ENCODE measurements at regions not wholly inside any gene's neighbourhood (a gene's known extent, or its start where the extent isn't known, plus 50 kb on each side); places are given as distances from the start of the nearest gene placed in this dataset.
A peak's percentile ranks its signal among the peaks of the same experiment; 100 is the strongest.

DNA sequence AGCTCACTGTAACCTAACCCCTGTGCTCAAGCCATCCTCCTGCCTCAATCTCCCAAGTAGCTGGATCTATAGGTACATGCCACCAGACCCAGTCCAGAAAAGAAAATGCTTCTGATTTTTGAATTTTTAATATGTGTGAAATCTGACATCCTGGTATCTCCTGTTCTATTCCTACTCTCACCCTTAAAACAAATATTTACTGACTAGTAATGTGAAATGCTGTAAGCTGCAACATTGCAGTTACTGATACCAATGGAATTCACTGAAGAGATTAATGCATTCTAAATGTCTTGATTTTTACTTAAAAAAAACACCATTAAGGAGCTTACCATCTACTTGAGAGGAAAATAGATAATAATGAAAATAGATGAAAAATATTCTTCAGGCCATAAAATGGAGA is 162.7 kb upstream of the TSLP start (continued):
- TF ChIP-seq RFX5 (IDR thresholded peaks at IDR 0.05; ENCODE audit: low read length) (no peak), FOSL2 (IDR thresholded peaks at IDR 0.05; ENCODE audit: borderline replicate concordance, low read depth) (no peak), GATA2 (CRISPR knock-in tag; IDR thresholded peaks at IDR 0.05) (no peak), POLR2AphosphoS5 (IDR thresholded peaks at IDR 0.05; ENCODE audit: low read depth, low read length) (no peak), JUND (IDR thresholded peaks at IDR 0.05) (no peak), SMC3 (IDR thresholded peaks at IDR 0.05; ENCODE audit: low read depth, low read length) (no peak), MXI1 (IDR thresholded peaks at IDR 0.05; ENCODE audit: low read depth, low read length) (no peak), RAD21 (IDR thresholded peaks at IDR 0.05; ENCODE audit: low read length) (no peak), YY1 (IDR thresholded peaks at IDR 0.05; ENCODE audit: low read depth) (no peak), ELF1 (IDR thresholded peaks at IDR 0.05) (no peak)
- TF ChIP-seq, protein P1, sequence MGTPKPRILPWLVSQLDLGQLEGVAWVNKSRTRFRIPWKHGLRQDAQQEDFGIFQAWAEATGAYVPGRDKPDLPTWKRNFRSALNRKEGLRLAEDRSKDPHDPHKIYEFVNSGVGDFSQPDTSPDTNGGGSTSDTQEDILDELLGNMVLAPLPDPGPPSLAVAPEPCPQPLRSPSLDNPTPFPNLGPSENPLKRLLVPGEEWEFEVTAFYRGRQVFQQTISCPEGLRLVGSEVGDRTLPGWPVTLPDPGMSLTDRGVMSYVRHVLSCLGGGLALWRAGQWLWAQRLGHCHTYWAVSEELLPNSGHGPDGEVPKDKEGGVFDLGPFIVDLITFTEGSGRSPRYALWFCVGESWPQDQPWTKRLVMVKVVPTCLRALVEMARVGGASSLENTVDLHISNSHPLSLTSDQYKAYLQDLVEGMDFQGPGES (IDR thresholded peaks at IDR 0.05; ENCODE audit: low read depth, low read length) = no peak
- TF ChIP-seq, protein P2, sequence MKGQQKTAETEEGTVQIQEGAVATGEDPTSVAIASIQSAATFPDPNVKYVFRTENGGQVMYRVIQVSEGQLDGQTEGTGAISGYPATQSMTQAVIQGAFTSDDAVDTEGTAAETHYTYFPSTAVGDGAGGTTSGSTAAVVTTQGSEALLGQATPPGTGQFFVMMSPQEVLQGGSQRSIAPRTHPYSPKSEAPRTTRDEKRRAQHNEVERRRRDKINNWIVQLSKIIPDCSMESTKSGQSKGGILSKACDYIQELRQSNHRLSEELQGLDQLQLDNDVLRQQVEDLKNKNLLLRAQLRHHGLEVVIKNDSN (IDR thresholded peaks at IDR 0.05; ENCODE audit: borderline replicate concordance, low read depth) = no peak

DNA sequence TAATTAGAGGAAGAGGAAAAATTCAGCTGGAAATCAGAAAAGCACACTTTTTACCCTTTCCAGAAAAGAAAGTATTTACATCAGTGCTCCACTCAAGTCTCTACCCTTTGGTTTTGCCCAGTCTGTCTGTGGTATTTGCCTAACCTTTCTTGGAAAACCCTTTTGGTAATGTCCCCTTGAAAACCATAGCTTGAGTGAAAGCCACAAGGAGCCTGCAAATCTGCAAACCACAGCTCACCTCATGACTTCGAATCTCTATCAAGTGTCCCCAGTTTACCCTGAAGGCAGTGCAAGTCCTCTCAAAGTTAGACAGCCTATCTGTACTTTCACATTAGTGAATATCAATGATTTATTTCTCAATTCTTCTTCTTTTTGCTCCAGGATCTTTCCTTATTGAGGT is 162.1 kb upstream of the TSLP start:
- Histone ChIP-seq H3K36me3 (replicated peaks in 1 of 2; ENCODE audit: control insufficient read depth in 1 of 2, insufficient read depth in 2 of 2, low read length in 1 of 2) (no peaks in the 10 kb centered on the region), H3K4me3 (ENCODE audit: low read depth in 2 of 2, low read length in 1 of 2) (no peak overlapping the region), H3K79me2 (ENCODE audit: insufficient read depth) (no peaks in the 10 kb centered on the region), H3K9me2 (no peaks in the 10 kb centered on the region), H4K20me1 (ENCODE audit: insufficient read depth) (no peaks in the 10 kb centered on the region), H3F3A (replicated peaks; ENCODE audit: insufficient read depth) (no peaks in the 10 kb centered on the region), H3K27me3 (ENCODE audit: insufficient read depth) (no peaks in the 10 kb centered on the region), H3K9ac (no peak overlapping the region), H3K9me3 (no peaks in the 10 kb centered on the region), H3K4me2 (no peak overlapping the region), H2AFZ (ENCODE audit: low read depth) (no peak overlapping the region), H3K27ac (ENCODE audit: low read depth in 2 of 2, low read length in 1 of 2) (peak overlapping the region; percentile 32 to 40; a peak in 2 of 4 replicates), H3K4me1 (ENCODE audit: control insufficient read depth in 1 of 2, insufficient read depth in 2 of 2, low read depth in 1 of 2, low read length in 1 of 2) (no peaks in the 10 kb centered on the region)
- ChIA-PET POLR2A (no interaction called here), CTCF (interaction anchor here (1.2 to 1.4 kb wide), 2 partner anchors 13 to 19 kb away, joined by 3 read pairs; no protein-coding TSS in a partner anchor)
- TF ChIP-seq, protein P3, sequence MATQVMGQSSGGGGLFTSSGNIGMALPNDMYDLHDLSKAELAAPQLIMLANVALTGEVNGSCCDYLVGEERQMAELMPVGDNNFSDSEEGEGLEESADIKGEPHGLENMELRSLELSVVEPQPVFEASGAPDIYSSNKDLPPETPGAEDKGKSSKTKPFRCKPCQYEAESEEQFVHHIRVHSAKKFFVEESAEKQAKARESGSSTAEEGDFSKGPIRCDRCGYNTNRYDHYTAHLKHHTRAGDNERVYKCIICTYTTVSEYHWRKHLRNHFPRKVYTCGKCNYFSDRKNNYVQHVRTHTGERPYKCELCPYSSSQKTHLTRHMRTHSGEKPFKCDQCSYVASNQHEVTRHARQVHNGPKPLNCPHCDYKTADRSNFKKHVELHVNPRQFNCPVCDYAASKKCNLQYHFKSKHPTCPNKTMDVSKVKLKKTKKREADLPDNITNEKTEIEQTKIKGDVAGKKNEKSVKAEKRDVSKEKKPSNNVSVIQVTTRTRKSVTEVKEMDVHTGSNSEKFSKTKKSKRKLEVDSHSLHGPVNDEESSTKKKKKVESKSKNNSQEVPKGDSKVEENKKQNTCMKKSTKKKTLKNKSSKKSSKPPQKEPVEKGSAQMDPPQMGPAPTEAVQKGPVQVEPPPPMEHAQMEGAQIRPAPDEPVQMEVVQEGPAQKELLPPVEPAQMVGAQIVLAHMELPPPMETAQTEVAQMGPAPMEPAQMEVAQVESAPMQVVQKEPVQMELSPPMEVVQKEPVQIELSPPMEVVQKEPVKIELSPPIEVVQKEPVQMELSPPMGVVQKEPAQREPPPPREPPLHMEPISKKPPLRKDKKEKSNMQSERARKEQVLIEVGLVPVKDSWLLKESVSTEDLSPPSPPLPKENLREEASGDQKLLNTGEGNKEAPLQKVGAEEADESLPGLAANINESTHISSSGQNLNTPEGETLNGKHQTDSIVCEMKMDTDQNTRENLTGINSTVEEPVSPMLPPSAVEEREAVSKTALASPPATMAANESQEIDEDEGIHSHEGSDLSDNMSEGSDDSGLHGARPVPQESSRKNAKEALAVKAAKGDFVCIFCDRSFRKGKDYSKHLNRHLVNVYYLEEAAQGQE (IDR thresholded peaks at IDR 0.05; ENCODE audit: low read depth, low read length) = no peak
- TF ChIP-seq RAD21 (IDR thresholded peaks at IDR 0.05; ENCODE audit: low read length) = no peak
- TF ChIP-seq EP300 (IDR thresholded peaks at IDR 0.05; ENCODE audit: borderline replicate concordance in 1 of 2, low read depth in 1 of 2, low read length in 1 of 2) = no peak
- no peak for TF ChIP-seq TEAD4 (IDR thresholded peaks at IDR 0.05; ENCODE audit: borderline replicate concordance, insufficient read depth)
- TF ChIP-seq, protein P1 (IDR thresholded peaks at IDR 0.05; ENCODE audit: low read depth, low read length) = no peak
- TF ChIP-seq MEF2A (IDR thresholded peaks at IDR 0.05; ENCODE audit: borderline replicate concordance, low read depth) = no peak
- DNase-seq = no peak
- 71% methylated on average over 1 of the region's 1 CpG for WGBS (ENCODE audit: low lambda C conversion rate)

All from SK-N-SH (cell line).